ENCODE measurements at regions not wholly inside any gene's neighbourhood (a gene's known extent, or its start where the extent isn't known, plus 50 kb on each side); places are given as distances from the start of the nearest gene placed in this dataset.

GRCh38 chr16:10333321-10334032 is 52.4 kb upstream of the ATF7IP2 start:
- H3K4me3 ChIP-seq (ENCODE audit: low read length), result no peak overlapping the region
- DNase-seq (ENCODE audit: low read depth, low spot score), result no peak

- DNase-seq (ENCODE audit: low read depth, low spot score), result no peak
- no peak overlapping the region for H3K4me3 ChIP-seq (ENCODE audit: low read length)
Observed at GRCh38 chr16:10335681-10336080, 50.2 kb upstream of the ATF7IP2 start.
